HG03039 (cell line): ENCODE measurements at regions not wholly inside any gene's neighbourhood (a gene's known extent, or its start where the extent isn't known, plus 50 kb on each side); places are given as distances from the start of the nearest gene placed in this dataset.
"Not testable (repeated sequence)": the region's sequence is repeated elsewhere in the genome, so short reads cannot be mapped to it uniquely, and the experiment has no call there.

Experiments used
- ATAC-seq: cut with Tn5 transposase; IDR thresholded peaks from one replicate; pipeline ENCODE4 v1.9.1; 2021; ENCODE audit warnings: mild to moderate bottlenecking, moderate library complexity; ENCODE audit not compliant: unreplicated experiment

DNA sequence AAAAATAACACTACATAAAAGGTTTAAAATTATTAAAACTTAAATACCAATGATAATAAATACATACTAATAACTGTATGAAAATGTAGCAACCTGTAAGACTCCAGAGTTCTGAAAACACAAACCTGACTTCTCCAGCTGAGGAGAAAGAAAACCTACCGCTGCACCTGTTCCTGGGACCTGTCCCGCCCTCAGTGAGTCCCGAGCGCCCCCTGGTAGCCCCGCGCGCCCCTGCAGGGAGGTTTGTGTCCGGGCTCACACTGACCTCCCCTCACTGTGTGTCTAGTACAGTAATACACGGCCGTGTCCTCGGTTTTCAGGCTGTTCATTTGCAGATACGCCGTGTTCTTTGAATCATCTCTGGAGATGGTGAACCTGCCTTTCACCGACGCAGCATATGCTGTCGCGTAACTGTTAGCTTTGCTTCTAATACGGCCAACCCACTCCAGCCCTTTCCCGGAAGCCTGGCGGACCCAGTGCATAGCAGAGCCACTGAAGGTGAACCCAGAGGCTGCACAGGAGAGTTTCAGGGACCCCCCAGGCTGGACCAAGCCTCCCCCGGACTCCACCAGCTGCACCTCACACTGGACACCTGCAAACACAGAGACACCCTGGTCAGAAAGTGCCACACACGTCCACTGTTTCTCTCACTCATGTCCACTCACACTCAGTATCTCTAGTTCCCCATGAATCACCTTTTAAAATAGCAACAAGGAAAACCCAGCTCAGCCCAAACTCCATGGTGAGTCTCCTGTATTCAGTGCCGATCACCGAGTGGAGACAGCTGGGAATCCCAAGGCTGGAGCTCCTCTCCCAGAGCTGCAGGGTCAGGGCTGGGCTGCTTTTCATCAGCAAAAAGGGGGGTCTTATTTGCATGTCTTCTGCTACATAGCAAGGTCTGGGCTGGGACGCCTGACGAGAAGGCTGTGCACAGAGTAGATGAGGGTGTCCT, 1276.3 kb downstream of the TMEM121 start:
- no peak for ATAC-seq

DNA sequence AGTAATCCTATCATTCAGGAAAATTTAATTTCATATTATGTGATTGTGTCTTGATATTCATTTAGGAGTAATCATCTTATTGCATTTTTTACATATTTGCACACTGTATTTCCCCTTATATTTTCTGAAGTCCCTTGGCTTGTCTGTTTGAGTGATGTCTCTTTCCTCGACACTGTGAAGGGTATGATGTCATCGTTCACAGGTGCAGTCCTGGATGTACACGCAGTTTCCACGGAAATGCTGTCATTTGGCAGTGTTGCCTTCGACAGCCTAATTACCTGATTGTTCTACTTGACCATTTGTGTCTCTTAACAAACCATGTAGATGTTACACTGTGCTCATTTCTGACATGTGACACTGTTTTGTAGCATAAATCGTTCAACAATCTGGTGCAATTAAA, 1277.0 kb downstream of the TMEM121 start:
- no peak for ATAC-seq

- no peak for ATAC-seq
Observed at GRCh38 chr14:106807493-106807892, 1281.1 kb downstream of the TMEM121 start.

DNA sequence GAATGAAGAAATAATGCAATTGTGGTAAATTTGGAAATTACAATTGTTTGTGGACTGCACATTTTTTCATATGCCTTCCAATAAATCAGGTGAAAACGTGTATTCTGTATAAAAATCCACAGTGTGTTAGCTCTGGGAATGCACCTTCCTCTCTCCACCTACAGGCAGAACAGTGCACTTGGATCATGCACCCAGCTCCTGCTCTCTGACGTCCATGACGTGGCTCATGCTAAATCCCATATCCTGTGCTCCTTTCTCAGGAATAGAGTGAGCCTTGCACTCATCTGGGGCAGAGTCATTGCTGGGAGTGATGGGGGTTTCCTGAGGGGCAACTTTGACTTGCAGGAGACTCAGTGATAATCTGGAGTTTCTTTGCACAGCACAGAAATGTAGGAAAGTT, 1282.1 kb downstream of the TMEM121 start:
- ATAC-seq = no peak

DNA sequence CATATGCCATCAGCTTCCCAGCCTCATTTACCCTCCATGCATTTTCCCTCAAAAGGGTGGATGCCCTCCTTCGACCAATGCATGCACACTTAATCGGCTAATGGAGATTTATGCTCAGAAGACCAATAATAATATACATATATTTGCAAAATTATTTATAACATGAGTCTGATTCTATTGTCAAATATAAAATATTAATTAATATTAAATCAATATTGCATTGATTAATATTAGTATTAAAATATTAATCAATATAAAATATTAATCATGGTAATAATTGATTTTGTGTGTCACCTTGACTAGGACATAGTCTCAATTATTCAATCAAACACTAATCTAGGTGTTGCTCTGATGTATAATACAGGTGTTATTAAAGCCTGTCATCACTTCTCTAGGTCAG, 1282.5 kb downstream of the TMEM121 start:
- ATAC-seq = no peak

GRCh38 chr14:106809615-106810014, 1283.2 kb downstream of the TMEM121 start:
- no peak for ATAC-seq

- not testable (repeated sequence) for ATAC-seq
Observed at GRCh38 chr14:106810168-106810567, 1283.8 kb downstream of the TMEM121 start.

- no peak for ATAC-seq
Observed at GRCh38 chr14:106811162-106811561, 1284.8 kb downstream of the TMEM121 start.

- ATAC-seq = no peak
Observed at GRCh38 chr14:106812788-106813476, 1286.5 kb downstream of the TMEM121 start.

- ATAC-seq = no peak
Observed at GRCh38 chr14:106813477-106813823, 1287.1 kb downstream of the TMEM121 start.

GRCh38 chr14:106820119-106820518, 1293.7 kb downstream of the TMEM121 start:
- ATAC-seq = no peak

DNA sequence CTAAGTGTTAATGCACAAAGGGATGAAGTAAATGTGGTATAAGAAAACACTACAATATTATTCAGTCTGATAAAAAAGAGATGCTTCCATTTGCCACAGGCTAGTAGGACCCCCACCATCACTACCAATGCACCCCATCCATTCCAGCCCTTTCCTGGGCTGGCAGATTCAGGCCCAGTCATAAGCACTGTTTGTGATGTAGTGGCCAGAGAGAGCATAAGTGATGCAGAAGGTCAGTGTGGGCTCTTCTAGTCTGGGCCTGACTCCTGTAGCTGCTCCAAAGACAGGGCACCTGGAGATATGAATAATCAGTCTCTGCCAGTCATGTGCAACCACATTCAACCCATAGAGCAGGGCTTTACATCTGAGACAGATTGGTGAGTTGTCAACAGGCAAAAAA, 1294.7 kb downstream of the TMEM121 start:
- ATAC-seq = no peak

GRCh38 chr14:106822905-106823304, 1296.5 kb downstream of the TMEM121 start:
- no peak for ATAC-seq

GRCh38 chr14:106823552-106823951, 1297.2 kb downstream of the TMEM121 start:
- ATAC-seq = no peak

DNA sequence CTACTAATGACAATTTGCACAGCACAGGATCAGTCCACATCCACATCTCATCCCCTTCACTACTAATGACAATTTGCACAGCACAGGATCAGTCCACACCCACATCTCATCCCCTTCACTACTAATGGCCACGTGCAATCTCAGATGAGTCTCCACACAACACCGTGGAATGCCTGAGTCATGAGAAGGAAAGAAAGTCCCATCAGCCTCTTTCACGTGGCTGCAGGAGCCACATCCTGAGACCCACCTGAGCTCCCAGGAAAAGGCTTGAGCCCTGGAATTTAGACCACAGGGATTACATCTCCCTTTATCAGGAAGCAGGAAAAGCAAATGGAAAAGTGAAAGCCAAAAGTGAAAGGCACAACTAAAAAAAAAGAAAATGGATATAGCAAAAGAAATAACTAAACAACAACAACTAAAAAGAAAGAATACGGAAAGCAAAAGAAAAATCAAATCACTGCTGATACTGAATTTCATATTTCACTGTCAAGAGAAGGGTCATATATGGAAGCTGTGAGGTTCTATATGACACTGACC, 1300.5 kb downstream of the TMEM121 start:
- ATAC-seq = no peak

DNA sequence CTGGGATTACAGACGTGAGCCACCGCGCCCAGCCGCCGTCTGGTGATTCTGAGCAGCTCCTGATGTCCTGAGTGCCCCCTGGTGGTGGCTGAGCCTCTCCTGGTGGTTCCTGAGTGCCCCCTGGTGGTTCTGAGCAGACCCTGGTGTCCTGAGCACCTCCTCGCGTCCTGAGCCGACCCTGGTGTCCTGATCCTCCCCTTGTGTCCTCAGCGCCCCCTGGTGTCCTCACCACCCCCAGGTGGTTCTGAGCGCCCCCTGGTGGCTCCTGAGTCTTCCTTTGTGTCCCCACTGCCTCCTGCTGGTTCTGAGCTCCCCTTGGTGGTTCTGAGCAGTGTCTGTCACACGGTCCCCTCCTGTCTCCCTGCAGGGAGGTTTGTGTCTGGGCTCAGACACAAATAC, 1304.9 kb downstream of the TMEM121 start:
- ATAC-seq = peak; percentile 58

DNA sequence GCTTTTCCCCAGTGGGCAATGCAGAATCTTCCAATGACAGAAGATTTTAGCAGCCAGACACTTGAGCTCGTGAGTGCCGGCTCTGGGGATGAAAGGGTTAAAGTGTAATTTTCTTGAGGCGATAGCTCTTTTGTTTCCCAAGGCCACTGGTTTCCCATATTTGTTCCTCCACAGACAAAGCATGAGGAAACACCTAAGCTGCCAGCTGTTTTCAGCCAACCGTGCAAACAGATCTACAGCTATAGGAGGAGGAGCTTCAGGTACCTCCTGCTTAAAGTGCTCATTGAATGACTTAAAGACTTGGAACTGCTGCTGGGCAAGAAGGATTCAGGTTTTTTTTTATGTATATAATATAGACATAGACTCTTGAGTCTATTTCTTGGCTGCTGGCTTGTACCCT, 1311.5 kb downstream of the TMEM121 start:
- ATAC-seq = no peak

DNA sequence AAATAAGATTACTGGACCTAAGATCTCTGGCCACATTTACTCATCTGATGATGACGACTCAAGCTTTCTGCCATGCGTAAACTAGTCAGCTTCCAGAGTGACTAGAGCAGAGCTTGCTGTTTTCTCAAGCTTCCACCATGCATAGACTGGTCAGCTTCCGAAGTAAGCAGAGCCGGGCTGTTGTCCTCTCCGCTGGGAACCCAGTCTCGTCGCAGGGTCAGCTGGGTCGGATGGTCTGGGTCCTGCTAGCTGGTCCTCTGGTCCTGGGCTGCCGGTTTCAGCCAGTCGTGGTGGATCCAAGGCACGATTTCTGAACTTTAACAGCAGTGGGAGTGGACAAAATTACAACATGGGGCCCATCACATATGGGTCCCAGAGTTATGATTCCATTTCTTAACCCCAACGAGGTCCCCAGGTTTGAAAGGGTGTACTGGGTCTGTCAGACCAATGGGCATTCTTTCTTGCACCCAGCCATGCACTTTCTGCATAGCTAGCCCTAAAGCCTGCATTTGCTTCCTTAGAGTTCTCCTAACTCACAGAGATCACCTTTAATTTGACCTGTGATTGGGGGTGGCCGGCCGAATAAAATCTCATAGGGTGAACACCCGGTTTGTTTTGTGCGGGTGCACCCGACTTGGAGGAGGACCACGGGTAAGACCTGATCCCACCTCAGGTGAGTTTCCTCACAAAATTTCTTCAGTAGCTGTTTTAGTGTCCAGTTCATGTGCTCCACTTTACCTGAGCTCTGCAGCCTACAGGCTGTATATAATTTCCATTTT, 1312.8 kb downstream of the TMEM121 start:
- no peak for ATAC-seq

- no peak for ATAC-seq
Observed at GRCh38 chr14:106840258-106840657, 1313.9 kb downstream of the TMEM121 start.

- no peak for ATAC-seq
Observed at GRCh38 chr14:106840991-106841390, 1314.6 kb downstream of the TMEM121 start.

DNA sequence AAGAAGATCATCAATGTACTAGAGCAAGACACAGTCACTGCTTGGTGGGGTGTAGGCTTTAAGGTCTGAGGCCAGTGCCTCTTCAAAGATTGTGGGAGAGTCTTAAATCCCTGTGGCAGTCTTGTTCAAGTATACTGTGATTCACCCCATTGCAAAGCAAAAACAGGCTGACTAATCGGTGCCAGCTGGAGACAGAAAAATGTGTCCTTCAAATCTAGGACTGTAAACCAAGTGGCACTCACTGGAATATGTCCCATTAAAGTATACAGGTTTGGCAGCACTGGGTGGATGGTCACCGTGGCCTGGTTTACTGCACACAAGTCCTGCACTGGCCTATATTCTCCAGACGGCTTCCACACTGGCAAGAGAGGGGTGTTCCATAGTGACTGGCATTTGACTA, 1315.3 kb downstream of the TMEM121 start:
- ATAC-seq = no peak
